ENCODE measurements at regions not wholly inside any gene's neighbourhood (a gene's known extent, or its start where the extent isn't known, plus 50 kb on each side); places are given as distances from the start of the nearest gene placed in this dataset.

DNA sequence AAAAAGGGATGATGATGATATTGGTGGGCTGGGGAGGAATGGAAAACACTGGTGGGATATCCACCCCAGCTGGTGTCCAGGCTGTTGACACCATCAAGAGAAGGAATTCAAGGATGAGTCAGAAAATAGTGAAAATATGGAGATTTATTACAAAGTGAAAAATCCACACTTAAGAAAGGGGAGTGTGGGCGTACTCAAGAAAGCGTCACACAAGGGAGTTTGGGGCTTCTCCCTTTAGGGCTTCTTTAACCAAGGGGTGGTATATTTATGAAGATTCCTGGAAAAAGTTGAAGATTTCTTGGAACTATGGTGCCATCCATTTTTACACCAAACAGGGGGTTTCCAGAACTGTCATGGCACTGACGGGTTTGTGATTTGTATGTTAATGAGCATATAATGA, 63.1 kb upstream of the ARID2 start:
- Histone ChIP-seq H3K9me3 (ENCODE audit: insufficient read depth, low read length) (no peaks in the 10 kb centered on the region), H3K36me3 (replicated peaks; ENCODE audit: low read depth, low read length) (no peaks in the 10 kb centered on the region), H2AFZ (ENCODE audit: low read depth, low read length) (no peak overlapping the region), H4K20me1 (ENCODE audit: insufficient read depth, low read length) (peaks cover 16% of the 10 kb centered on the region), H3K4me3 (ENCODE audit: low read length) (no peak overlapping the region), H3K27ac (ENCODE audit: low read length) (no peak overlapping the region), H3K79me2 (ENCODE audit: low read length) (no peaks in the 10 kb centered on the region), H3K4me1 (ENCODE audit: low read length) (peaks cover 32% of the 10 kb centered on the region), H3K9ac (ENCODE audit: low read length) (no peak overlapping the region), H3K27me3 (ENCODE audit: low read depth, low read length) (peaks cover 71% of the 10 kb centered on the region), H3K4me2 (ENCODE audit: low read length) (no peak overlapping the region)
- no peak for TF ChIP-seq EZH2phosphoT487 (IDR thresholded peaks at IDR 0.05; ENCODE audit: low read depth)
- TF ChIP-seq, protein P1, sequence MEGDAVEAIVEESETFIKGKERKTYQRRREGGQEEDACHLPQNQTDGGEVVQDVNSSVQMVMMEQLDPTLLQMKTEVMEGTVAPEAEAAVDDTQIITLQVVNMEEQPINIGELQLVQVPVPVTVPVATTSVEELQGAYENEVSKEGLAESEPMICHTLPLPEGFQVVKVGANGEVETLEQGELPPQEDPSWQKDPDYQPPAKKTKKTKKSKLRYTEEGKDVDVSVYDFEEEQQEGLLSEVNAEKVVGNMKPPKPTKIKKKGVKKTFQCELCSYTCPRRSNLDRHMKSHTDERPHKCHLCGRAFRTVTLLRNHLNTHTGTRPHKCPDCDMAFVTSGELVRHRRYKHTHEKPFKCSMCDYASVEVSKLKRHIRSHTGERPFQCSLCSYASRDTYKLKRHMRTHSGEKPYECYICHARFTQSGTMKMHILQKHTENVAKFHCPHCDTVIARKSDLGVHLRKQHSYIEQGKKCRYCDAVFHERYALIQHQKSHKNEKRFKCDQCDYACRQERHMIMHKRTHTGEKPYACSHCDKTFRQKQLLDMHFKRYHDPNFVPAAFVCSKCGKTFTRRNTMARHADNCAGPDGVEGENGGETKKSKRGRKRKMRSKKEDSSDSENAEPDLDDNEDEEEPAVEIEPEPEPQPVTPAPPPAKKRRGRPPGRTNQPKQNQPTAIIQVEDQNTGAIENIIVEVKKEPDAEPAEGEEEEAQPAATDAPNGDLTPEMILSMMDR (IDR thresholded peaks at IDR 0.05; ENCODE audit: low read depth, low read length): no peak

DNA sequence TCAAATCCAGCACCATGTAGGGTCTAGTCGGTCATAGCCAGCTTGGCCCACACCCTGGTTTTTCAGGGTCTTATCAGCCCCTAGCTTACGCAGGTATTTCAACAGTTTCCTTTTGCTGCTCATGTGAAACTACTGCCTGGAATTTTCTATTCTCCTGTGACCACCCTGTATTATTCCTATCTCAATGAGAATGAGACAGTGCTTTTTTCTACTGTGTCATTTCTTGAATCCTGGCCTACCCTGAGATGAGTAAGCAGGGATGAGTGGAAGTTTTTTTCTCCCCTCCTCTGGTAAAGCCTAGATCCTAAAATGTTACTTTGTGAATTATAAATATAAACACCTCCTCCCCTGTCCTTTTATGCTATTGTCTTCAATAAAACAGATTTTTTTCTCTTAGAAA, 62.7 kb upstream of the ARID2 start:
- Histone ChIP-seq H3K4me1 (ENCODE audit: low read length) (peaks cover 32% of the 10 kb centered on the region), H3K9ac (ENCODE audit: low read length) (no peak overlapping the region), H3K4me2 (ENCODE audit: low read length) (no peak overlapping the region), H3K79me2 (ENCODE audit: low read length) (no peaks in the 10 kb centered on the region), H3K4me3 (ENCODE audit: low read length) (no peak overlapping the region), H3K9me3 (ENCODE audit: insufficient read depth, low read length) (no peaks in the 10 kb centered on the region), H3K27ac (ENCODE audit: low read length) (no peak overlapping the region), H3K27me3 (ENCODE audit: low read depth, low read length) (peaks cover 71% of the 10 kb centered on the region), H2AFZ (ENCODE audit: low read depth, low read length) (no peak overlapping the region), H4K20me1 (ENCODE audit: insufficient read depth, low read length) (peaks cover 16% of the 10 kb centered on the region), H3K36me3 (replicated peaks; ENCODE audit: low read depth, low read length) (no peaks in the 10 kb centered on the region)
- TF ChIP-seq, protein P1 (IDR thresholded peaks at IDR 0.05; ENCODE audit: low read depth, low read length): no peak
- no peak for TF ChIP-seq EZH2phosphoT487 (IDR thresholded peaks at IDR 0.05; ENCODE audit: low read depth)

DNA sequence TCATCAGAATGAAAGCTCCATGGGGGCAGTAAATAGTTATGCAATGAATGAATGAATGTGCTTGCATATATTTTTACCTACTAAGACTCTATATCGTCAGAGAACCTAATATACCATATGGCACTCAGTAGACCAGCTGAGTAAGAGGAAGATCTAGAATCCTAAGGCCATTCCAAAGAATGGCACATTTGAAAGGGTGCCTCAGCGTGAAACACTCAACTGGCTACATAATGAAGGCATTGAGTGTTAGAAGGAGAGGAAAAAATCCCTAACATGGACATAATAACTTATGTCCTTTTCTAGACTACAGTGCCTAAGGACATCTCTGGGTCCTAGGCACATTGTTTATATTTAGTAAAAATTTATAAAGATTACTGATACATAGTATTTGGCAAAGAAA, 61.7 kb upstream of the ARID2 start:
- Histone ChIP-seq H2AFZ (ENCODE audit: low read depth, low read length) (no peak overlapping the region), H3K79me2 (ENCODE audit: low read length) (no peaks in the 10 kb centered on the region), H3K27ac (ENCODE audit: low read length) (no peak overlapping the region), H3K4me2 (ENCODE audit: low read length) (no peak overlapping the region), H3K9me3 (ENCODE audit: insufficient read depth, low read length) (no peaks in the 10 kb centered on the region), H3K4me3 (ENCODE audit: low read length) (no peak overlapping the region), H3K9ac (ENCODE audit: low read length) (no peak overlapping the region), H3K36me3 (replicated peaks; ENCODE audit: low read depth, low read length) (no peaks in the 10 kb centered on the region), H4K20me1 (ENCODE audit: insufficient read depth, low read length) (peaks cover 16% of the 10 kb centered on the region), H3K27me3 (ENCODE audit: low read depth, low read length) (peaks cover 70% of the 10 kb centered on the region), H3K4me1 (ENCODE audit: low read length) (peaks cover 32% of the 10 kb centered on the region)
- TF ChIP-seq EZH2phosphoT487 (IDR thresholded peaks at IDR 0.05; ENCODE audit: low read depth): no peak
- TF ChIP-seq, protein P1 (IDR thresholded peaks at IDR 0.05; ENCODE audit: low read depth, low read length): no peak

DNA sequence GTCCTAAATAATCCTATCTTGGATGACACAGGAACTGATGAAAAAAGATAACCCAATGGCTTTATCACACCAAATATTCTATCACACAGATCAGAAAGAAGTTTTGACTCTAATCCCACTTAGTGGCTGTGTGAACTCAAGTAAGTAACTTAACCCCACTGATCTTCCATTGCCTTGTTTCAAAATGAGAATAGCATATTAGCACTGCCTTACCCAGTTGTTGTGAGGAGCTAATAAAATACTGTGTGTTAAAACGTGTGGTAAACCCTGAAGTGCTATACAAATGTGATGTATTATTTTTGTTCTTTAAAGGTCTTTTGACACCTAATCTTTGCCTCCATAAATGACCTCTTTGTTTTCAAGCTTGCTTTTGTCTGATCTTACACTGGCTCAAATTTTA, 60.9 kb upstream of the ARID2 start:
- Histone ChIP-seq H3K36me3 (replicated peaks; ENCODE audit: low read depth, low read length) (no peaks in the 10 kb centered on the region), H2AFZ (ENCODE audit: low read depth, low read length) (no peak overlapping the region), H3K27ac (ENCODE audit: low read length) (no peak overlapping the region; the same call in 1 of the 2 replicates), H3K27me3 (ENCODE audit: low read depth, low read length) (peaks cover 73% of the 10 kb centered on the region), H3K4me2 (ENCODE audit: low read length) (peak overlapping the region; percentile 71), H3K4me3 (ENCODE audit: low read length) (no peak overlapping the region), H3K4me1 (ENCODE audit: low read length) (peaks cover 32% of the 10 kb centered on the region), H3K79me2 (ENCODE audit: low read length) (no peaks in the 10 kb centered on the region), H4K20me1 (ENCODE audit: insufficient read depth, low read length) (peaks cover 16% of the 10 kb centered on the region), H3K9ac (ENCODE audit: low read length) (no peak overlapping the region), H3K9me3 (ENCODE audit: insufficient read depth, low read length) (no peaks in the 10 kb centered on the region)
- TF ChIP-seq, protein P1 (IDR thresholded peaks at IDR 0.05; ENCODE audit: low read depth, low read length): no peak
- no peak for TF ChIP-seq EZH2phosphoT487 (IDR thresholded peaks at IDR 0.05; ENCODE audit: low read depth)
